ENCODE measurements at regions not wholly inside any gene's neighbourhood (a gene's known extent, or its start where the extent isn't known, plus 50 kb on each side); places are given as distances from the start of the nearest gene placed in this dataset.

DNA sequence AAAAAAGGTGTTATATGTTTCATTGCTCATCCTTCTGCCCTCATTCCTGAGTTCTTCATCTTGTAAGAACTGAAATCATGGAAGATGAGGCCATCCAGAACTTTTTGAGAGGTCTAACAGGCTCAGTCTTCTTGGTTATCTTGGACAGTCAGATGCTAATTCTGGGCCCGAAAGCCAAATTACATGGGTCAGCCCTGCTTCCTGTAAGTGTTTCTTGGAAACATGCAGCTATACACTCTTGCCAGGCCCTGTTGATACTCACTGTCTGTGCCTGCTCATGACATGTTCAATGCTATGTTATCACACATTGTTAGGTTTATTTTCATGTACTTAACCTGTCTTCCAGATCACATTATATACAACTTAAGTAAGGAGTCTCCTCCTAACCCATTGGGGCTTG lies 542.5 kb downstream of the NUF2 start:
- Histone ChIP-seq H3K4me3 (replicated peaks in 1 of 3; ENCODE audit: insufficient read depth in 1 of 3, low read depth in 1 of 3, low read length in 3 of 3) (no peak overlapping the region), H3K9me3 (replicated peaks; ENCODE audit: control insufficient read depth, insufficient read depth, low read length) (no peaks in the 10 kb centered on the region), H3K9me1 (replicated peaks; ENCODE audit: control insufficient read depth, extremely low read depth, insufficient read depth, low read length) (no peaks in the 10 kb centered on the region), H2AFZ (ENCODE audit: low read depth, low read length) (no peak overlapping the region), H4K20me1 (replicated peaks; ENCODE audit: control insufficient read depth, extremely low read depth, insufficient read depth, low read length) (no peaks in the 10 kb centered on the region), H3K4me2 (ENCODE audit: insufficient read depth, low read length) (no peak overlapping the region), H3K27me3 (ENCODE audit: control insufficient read depth in 2 of 2, insufficient read depth in 2 of 2, low read length in 2 of 2) (peaks cover 0 to 2% of the 10 kb centered on the region in 2 experiments), H3K9ac (replicated peaks; ENCODE audit: extremely low read depth, insufficient read depth, low read length) (no peak overlapping the region), H3K4me1 (ENCODE audit: control insufficient read depth, extremely low read depth, insufficient read depth, low read length) (no peaks in the 10 kb centered on the region), H3K27ac (ENCODE audit: insufficient read depth, low read depth, low read length) (no peak overlapping the region), H3K36me3 (ENCODE audit: control insufficient read depth in 2 of 2, extremely low read depth in 1 of 2, insufficient read depth in 2 of 2, low read length in 2 of 2) (no peaks in the 10 kb centered on the region), H3K79me2 (ENCODE audit: control insufficient read depth, insufficient read depth, low read length) (no peaks in the 10 kb centered on the region)
- no TSS peak for BruUV-seq (replicated peaks)
- no peak for DNase-seq (ENCODE audit: low read depth, low spot score)
- ChIA-PET CTCF (no interaction called here), POLR2A (no interaction called here)
- no peak for FAIRE-seq
- no peak for TF ChIP-seq POLR2AphosphoS5 (IDR thresholded peaks at IDR 0.05; ENCODE audit: insufficient read depth, low read depth, low read length)
- no peak for TF ChIP-seq MAX (IDR thresholded peaks at IDR 0.05; ENCODE audit: insufficient read depth, insufficient read length)
- no peak for TF ChIP-seq POLR2A (IDR thresholded peaks at IDR 0.05; ENCODE audit: low read depth, low read length)
- TF ChIP-seq GATA2 (IDR thresholded peaks at IDR 0.05; ENCODE audit: insufficient read depth, insufficient read length, low read depth, low read length) = no peak
- no peak for TF ChIP-seq MYC (IDR thresholded peaks at IDR 0.05; ENCODE audit: low read depth, low read length)
- intact Hi-C loops (cut with micrococcal nuclease) (no loop called here), dilution Hi-C loops (cut with MboI; ENCODE audit: extremely low pct_ligation_motif_present, low sequenced_read_pairs) (no loop called here)

- Histone ChIP-seq H3K27me3 (ENCODE audit: control insufficient read depth in 2 of 2, insufficient read depth in 2 of 2, low read length in 2 of 2) (no peaks in the 10 kb centered on the region), H3K4me3 (replicated peaks in 1 of 3; ENCODE audit: insufficient read depth in 1 of 3, low read depth in 1 of 3, low read length in 3 of 3) (no peak overlapping the region), H3K4me1 (ENCODE audit: control insufficient read depth, extremely low read depth, insufficient read depth, low read length) (no peaks in the 10 kb centered on the region), H3K36me3 (ENCODE audit: control insufficient read depth in 2 of 2, extremely low read depth in 1 of 2, insufficient read depth in 2 of 2, low read length in 2 of 2) (no peaks in the 10 kb centered on the region), H4K20me1 (replicated peaks; ENCODE audit: control insufficient read depth, extremely low read depth, insufficient read depth, low read length) (no peaks in the 10 kb centered on the region), H3K9me1 (replicated peaks; ENCODE audit: control insufficient read depth, extremely low read depth, insufficient read depth, low read length) (no peaks in the 10 kb centered on the region), H3K79me2 (ENCODE audit: control insufficient read depth, insufficient read depth, low read length) (no peaks in the 10 kb centered on the region), H3K9ac (replicated peaks; ENCODE audit: extremely low read depth, insufficient read depth, low read length) (no peak overlapping the region), H3K27ac (ENCODE audit: insufficient read depth, low read depth, low read length) (no peak overlapping the region), H3K4me2 (ENCODE audit: insufficient read depth, low read length) (no peak overlapping the region), H2AFZ (ENCODE audit: low read depth, low read length) (no peak overlapping the region), H3K9me3 (replicated peaks; ENCODE audit: control insufficient read depth, insufficient read depth, low read length) (no peaks in the 10 kb centered on the region)
- dilution Hi-C loops (cut with MboI; ENCODE audit: extremely low pct_ligation_motif_present, low sequenced_read_pairs) (no loop called here), intact Hi-C loops (cut with micrococcal nuclease) (no loop called here)
- POLR2A ChIA-PET = no interaction called here
- FAIRE-seq = no peak
- no peak for DNase-seq (ENCODE audit: low read depth, low spot score)
- CTCF ChIA-PET = no interaction called here
- no TSS peak for BruUV-seq (replicated peaks)
- no peak for TF ChIP-seq MAX (IDR thresholded peaks at IDR 0.05; ENCODE audit: insufficient read depth, insufficient read length)
- TF ChIP-seq FOS (IDR thresholded peaks at IDR 0.05; ENCODE audit: borderline replicate concordance, insufficient read depth, low read length) = no peak
- no peak for TF ChIP-seq POLR2A (IDR thresholded peaks at IDR 0.05; ENCODE audit: low read depth, low read length)
- no peak for TF ChIP-seq GATA2 (IDR thresholded peaks at IDR 0.05; ENCODE audit: insufficient read depth, insufficient read length, low read depth, low read length)
- TF ChIP-seq POLR2AphosphoS5 (IDR thresholded peaks at IDR 0.05; ENCODE audit: insufficient read depth, low read depth, low read length) = no peak
- TF ChIP-seq EZH2 (IDR thresholded peaks at IDR 0.05; ENCODE audit: borderline replicate concordance, low read depth, low read length, severe bottlenecking) = no peak
- no peak for TF ChIP-seq MYC (IDR thresholded peaks at IDR 0.05; ENCODE audit: low read depth, low read length)
- TF ChIP-seq, protein P1, sequence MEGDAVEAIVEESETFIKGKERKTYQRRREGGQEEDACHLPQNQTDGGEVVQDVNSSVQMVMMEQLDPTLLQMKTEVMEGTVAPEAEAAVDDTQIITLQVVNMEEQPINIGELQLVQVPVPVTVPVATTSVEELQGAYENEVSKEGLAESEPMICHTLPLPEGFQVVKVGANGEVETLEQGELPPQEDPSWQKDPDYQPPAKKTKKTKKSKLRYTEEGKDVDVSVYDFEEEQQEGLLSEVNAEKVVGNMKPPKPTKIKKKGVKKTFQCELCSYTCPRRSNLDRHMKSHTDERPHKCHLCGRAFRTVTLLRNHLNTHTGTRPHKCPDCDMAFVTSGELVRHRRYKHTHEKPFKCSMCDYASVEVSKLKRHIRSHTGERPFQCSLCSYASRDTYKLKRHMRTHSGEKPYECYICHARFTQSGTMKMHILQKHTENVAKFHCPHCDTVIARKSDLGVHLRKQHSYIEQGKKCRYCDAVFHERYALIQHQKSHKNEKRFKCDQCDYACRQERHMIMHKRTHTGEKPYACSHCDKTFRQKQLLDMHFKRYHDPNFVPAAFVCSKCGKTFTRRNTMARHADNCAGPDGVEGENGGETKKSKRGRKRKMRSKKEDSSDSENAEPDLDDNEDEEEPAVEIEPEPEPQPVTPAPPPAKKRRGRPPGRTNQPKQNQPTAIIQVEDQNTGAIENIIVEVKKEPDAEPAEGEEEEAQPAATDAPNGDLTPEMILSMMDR (IDR thresholded peaks at IDR 0.05; ENCODE audit: extremely low read depth in 1 of 2, insufficient read depth in 1 of 2, low read depth in 1 of 2, low read length in 2 of 2) = no peak
- TF ChIP-seq JUN (IDR thresholded peaks at IDR 0.05; ENCODE audit: borderline replicate concordance, insufficient read depth, insufficient read length, low read depth) = no peak
Measured at GRCh38 chr1:163866564-163866963, 544.8 kb downstream of the NUF2 start.
